ENCODE measurements at regions not wholly inside any gene's neighbourhood (a gene's known extent, or its start where the extent isn't known, plus 50 kb on each side); places are given as distances from the start of the nearest gene placed in this dataset.

DNA sequence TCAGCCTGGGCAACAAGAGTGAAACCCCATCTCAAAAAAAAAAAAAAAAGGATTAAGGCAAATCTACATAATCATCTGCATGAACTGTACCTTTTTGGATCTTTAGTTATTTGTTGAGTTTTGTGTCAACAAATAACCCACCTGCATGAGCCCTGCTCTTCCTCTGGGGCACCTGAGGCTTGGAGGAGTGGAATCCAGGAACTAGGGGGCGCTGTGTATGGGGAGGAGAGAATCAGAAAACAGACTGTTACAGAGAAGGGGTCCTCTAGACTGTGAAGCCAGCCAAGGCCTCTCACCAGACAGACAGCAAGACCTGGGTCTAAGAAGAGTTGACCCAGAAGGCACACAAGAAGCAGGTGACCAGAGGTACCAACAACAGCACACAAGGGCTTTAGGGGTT is 682.8 kb upstream of the NRP1 start:
- no peaks in the 10 kb centered on the region for H3K4me1 ChIP-seq (ENCODE audit: insufficient read depth, low read length)
- no peak overlapping the region for H3K4me3 ChIP-seq (ENCODE audit: insufficient read depth, low read length)
- H3K9me3 ChIP-seq (ENCODE audit: low read depth, low read length): no peaks in the 10 kb centered on the region
- H4K20me1 ChIP-seq (ENCODE audit: insufficient read depth, low read length): no peaks in the 10 kb centered on the region
- H3K79me2 ChIP-seq (ENCODE audit: insufficient read depth, low read length): no peaks in the 10 kb centered on the region
- TF ChIP-seq, protein P1, sequence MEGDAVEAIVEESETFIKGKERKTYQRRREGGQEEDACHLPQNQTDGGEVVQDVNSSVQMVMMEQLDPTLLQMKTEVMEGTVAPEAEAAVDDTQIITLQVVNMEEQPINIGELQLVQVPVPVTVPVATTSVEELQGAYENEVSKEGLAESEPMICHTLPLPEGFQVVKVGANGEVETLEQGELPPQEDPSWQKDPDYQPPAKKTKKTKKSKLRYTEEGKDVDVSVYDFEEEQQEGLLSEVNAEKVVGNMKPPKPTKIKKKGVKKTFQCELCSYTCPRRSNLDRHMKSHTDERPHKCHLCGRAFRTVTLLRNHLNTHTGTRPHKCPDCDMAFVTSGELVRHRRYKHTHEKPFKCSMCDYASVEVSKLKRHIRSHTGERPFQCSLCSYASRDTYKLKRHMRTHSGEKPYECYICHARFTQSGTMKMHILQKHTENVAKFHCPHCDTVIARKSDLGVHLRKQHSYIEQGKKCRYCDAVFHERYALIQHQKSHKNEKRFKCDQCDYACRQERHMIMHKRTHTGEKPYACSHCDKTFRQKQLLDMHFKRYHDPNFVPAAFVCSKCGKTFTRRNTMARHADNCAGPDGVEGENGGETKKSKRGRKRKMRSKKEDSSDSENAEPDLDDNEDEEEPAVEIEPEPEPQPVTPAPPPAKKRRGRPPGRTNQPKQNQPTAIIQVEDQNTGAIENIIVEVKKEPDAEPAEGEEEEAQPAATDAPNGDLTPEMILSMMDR (IDR thresholded peaks at IDR 0.05; ENCODE audit: extremely low read depth, low read depth, low read length): no peak
- no peak overlapping the region for H3K4me2 ChIP-seq (ENCODE audit: insufficient read depth, low read length)
- no peaks in the 10 kb centered on the region for H3K36me3 ChIP-seq (ENCODE audit: insufficient read depth, low read length)
- H3K27me3 ChIP-seq (ENCODE audit: insufficient read depth, low read length): peaks cover 9% of the 10 kb centered on the region
- H2AFZ ChIP-seq (ENCODE audit: low read length): no peak overlapping the region
- no peak overlapping the region for H3K27ac ChIP-seq (ENCODE audit: low read depth, low read length)
- DNase-seq (ENCODE audit: insufficient read length, low spot score, missing footprints): no peak

DNA sequence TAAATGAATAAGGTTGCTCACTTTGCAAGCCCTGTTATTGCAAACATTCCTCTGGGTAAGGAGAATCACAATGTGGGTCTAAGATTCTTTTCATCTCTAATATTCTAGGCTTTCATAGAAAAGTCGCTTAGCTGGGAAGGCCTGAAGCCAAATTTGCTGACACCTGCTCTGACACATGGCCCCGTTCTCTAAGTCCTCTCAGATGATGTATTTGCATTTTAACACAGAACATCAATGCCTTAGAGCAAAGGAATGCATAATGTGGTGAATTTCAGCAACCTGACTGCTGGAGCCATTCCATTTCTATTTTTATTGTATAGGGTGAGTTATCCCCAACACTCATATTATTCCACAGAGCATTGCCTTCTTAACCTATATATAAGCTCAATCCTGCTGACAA is 682.1 kb upstream of the NRP1 start:
- Histone ChIP-seq H3K27ac (ENCODE audit: low read depth, low read length) (no peak overlapping the region), H3K36me3 (ENCODE audit: insufficient read depth, low read length) (no peaks in the 10 kb centered on the region), H3K9me3 (ENCODE audit: low read depth, low read length) (no peaks in the 10 kb centered on the region), H2AFZ (ENCODE audit: low read length) (no peak overlapping the region), H3K4me3 (ENCODE audit: insufficient read depth, low read length) (no peak overlapping the region), H3K4me1 (ENCODE audit: insufficient read depth, low read length) (no peaks in the 10 kb centered on the region), H3K79me2 (ENCODE audit: insufficient read depth, low read length) (no peaks in the 10 kb centered on the region), H3K27me3 (ENCODE audit: insufficient read depth, low read length) (peaks cover 9% of the 10 kb centered on the region), H4K20me1 (ENCODE audit: insufficient read depth, low read length) (no peaks in the 10 kb centered on the region), H3K4me2 (ENCODE audit: insufficient read depth, low read length) (no peak overlapping the region)
- TF ChIP-seq, protein P1 (IDR thresholded peaks at IDR 0.05; ENCODE audit: extremely low read depth, low read depth, low read length): no peak
- DNase-seq (ENCODE audit: insufficient read length, low spot score, missing footprints): no peak

DNA sequence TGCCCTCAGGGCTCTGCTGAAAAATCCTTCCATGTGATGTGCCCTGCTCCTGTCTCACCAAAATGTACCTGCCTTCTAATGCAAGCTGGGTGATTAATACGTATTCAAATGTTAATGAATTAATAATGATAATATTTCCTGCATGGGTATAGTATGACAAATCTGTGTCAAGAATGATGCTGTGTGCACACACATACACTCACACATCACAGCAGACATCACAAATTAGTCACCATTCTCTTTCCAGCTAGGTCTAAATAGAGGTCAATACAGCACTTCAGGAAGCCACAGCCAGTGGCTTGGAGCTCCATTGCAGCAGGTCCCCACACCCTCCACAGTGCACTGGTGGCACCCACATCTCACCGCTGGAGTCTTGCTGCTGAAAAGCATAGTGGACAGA is 681.2 kb upstream of the NRP1 start:
- no peaks in the 10 kb centered on the region for H3K36me3 ChIP-seq (ENCODE audit: insufficient read depth, low read length)
- H3K4me3 ChIP-seq (ENCODE audit: insufficient read depth, low read length): no peak overlapping the region
- TF ChIP-seq, protein P1 (IDR thresholded peaks at IDR 0.05; ENCODE audit: extremely low read depth, low read depth, low read length): no peak
- H4K20me1 ChIP-seq (ENCODE audit: insufficient read depth, low read length): no peaks in the 10 kb centered on the region
- no peak overlapping the region for H3K27ac ChIP-seq (ENCODE audit: low read depth, low read length)
- H3K4me2 ChIP-seq (ENCODE audit: insufficient read depth, low read length): no peak overlapping the region
- no peak overlapping the region for H2AFZ ChIP-seq (ENCODE audit: low read length)
- no peaks in the 10 kb centered on the region for H3K9me3 ChIP-seq (ENCODE audit: low read depth, low read length)
- peaks cover 9% of the 10 kb centered on the region for H3K27me3 ChIP-seq (ENCODE audit: insufficient read depth, low read length)
- H3K4me1 ChIP-seq (ENCODE audit: insufficient read depth, low read length): no peaks in the 10 kb centered on the region
- H3K79me2 ChIP-seq (ENCODE audit: insufficient read depth, low read length): no peaks in the 10 kb centered on the region
- DNase-seq (ENCODE audit: insufficient read length, low spot score, missing footprints): no peak

DNA sequence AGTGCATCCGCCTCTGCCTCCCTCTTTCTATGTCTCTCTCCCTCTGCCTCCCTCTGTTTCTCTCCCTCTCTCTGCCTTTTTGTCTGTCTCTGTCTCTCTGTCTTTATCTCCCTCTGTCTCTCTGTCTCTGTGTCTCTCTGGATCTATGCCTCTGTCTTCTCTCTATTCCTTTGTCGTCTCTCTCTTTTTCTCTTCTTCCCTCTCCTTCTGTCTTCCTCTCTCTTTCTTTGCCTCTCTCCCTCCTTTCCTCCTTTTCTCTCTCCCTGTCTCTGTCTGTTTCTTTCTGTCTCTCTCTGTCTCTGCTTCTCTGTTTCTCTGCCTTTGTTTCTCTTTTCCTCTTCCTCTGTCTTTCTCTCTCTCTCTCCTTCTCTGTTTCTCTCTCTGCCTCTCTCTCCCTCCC is 678.8 kb upstream of the NRP1 start:
- TF ChIP-seq, protein P1 (IDR thresholded peaks at IDR 0.05; ENCODE audit: extremely low read depth, low read depth, low read length): no peak
- no peaks in the 10 kb centered on the region for H4K20me1 ChIP-seq (ENCODE audit: insufficient read depth, low read length)
- no peaks in the 10 kb centered on the region for H3K79me2 ChIP-seq (ENCODE audit: insufficient read depth, low read length)
- H3K4me3 ChIP-seq (ENCODE audit: insufficient read depth, low read length): no peak overlapping the region
- no peaks in the 10 kb centered on the region for H3K36me3 ChIP-seq (ENCODE audit: insufficient read depth, low read length)
- no peaks in the 10 kb centered on the region for H3K9me3 ChIP-seq (ENCODE audit: low read depth, low read length)
- no peaks in the 10 kb centered on the region for H3K4me1 ChIP-seq (ENCODE audit: insufficient read depth, low read length)
- no peak overlapping the region for H3K27ac ChIP-seq (ENCODE audit: low read depth, low read length)
- peaks cover 9% of the 10 kb centered on the region for H3K27me3 ChIP-seq (ENCODE audit: insufficient read depth, low read length)
- DNase-seq (ENCODE audit: insufficient read length, low spot score, missing footprints): no peak
- H3K4me2 ChIP-seq (ENCODE audit: insufficient read depth, low read length): no peak overlapping the region
- no peak overlapping the region for H2AFZ ChIP-seq (ENCODE audit: low read length)

Measured in osteoblast (primary cell).